ENCODE measurements at regions not wholly inside any gene's neighbourhood (a gene's known extent, or its start where the extent isn't known, plus 50 kb on each side); places are given as distances from the start of the nearest gene placed in this dataset.

- intact Hi-C loops (cut with DNase I) = no loop called here
- DNase-seq (ENCODE audit: low spot score) = no peak
Measured at GRCh38 chr9:36760667-36761420, 188.1 kb downstream of the MELK start.

GRCh38 chr9:36762958-36763357 is 190.3 kb downstream of the MELK start:
- intact Hi-C loops (cut with DNase I) = no loop called here
- DNase-seq (ENCODE audit: low spot score) = no peak

DNA sequence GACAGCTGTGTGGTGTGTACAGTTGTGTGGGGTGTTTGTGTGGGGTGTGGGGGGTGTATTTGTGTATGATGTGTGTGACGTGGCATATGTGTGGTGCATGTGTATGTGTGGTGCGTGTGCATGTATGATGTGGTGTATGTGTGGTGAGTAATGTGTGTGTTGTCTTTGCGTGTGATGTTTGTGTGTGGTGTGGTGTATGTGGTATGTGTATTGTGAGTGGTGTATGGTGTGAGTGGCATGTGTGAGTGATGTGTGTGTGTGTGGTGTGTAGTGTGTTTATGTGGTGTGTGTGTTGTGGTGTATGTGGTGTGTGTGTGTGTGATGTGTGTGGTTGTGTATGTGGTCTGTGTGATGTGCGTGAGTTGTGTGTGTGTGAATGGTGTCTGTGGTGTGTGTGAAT is 191.1 kb downstream of the MELK start:
- intact Hi-C loops (cut with DNase I) = no loop called here
- no peak for DNase-seq (ENCODE audit: low spot score)

DNA sequence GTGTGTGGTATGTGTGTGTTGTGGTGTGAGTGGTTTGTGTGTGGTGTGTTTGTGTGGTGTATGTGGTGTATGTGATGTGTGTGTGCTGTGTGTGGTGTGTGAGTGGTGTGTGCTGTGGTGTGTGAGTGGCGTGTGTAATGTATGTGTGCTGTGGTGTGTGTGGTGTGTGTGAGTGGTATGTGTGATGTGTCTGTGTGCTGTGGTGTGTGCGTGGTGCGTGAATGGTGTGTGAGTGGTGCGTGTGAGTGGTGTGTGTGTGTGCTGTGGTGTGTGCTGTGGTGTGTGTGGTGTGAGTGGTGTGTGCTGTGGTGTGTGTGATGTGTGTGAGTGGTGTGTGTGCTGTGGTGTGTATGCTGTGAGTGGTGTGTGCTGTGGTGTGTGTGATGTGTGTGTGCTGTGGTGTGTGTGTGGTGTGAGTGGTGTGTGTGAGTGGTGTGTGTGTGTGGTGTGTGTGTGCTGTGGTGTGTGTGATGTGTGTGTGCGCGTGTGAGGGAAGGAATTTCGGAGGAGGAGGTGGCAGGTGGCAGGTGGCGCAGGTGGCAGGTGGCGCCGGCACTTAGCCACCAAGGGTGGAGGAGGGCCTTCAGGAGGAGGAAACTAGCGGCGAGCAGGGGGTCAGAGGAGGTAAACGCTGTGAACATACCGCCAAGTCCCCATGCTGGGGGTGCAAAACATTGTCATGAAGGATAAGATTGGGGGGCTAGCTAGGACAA is 191.8 kb downstream of the MELK start:
- intact Hi-C loops (cut with DNase I) = no loop called here
- DNase-seq (ENCODE audit: low spot score) = no peak

DNA sequence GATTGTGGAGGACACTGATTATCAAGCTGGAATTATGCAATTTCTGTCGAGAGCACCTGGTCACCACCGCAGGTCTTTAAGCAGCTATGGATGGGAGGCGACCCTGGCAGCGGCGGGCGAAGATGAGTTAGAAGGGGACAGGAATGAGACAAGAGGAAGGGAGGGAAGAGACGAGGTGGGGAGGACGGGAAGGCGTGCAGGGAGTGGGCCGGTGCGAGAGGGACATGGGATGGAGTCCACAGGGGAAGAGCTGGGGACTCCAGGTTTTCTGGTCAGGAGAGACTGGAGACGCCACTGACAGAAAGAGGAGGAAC is 192.3 kb downstream of the MELK start:
- no peak for DNase-seq (ENCODE audit: low spot score)
- intact Hi-C loops (cut with DNase I) = no loop called here

GRCh38 chr9:36765468-36766341 is 193.0 kb downstream of the MELK start:
- DNase-seq (ENCODE audit: low spot score) = peak; percentile 85
- intact Hi-C loops (cut with DNase I) = no loop called here

DNA sequence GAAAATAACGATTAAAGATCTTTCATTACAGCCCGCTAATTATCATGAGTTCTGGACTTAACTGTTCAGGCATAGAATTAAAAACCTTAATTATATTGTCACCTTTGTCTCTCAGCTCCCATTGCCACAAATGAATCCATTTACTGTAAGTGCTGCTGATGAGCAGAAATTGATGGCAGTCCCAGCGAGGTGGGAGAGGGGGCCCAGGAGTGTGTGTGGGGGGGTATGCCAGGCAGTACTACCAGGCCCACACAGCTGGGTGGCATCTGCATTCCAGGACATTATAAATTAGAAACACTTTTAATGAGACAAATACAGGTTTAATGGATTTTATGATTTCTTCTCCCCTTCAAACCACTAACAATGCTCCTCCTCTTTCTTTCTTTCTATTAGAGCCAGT is 196.0 kb downstream of the MELK start:
- DNase-seq (ENCODE audit: low spot score) = no peak
- intact Hi-C loops (cut with DNase I) = no loop called here

GRCh38 chr9:36770025-36770424 is 197.3 kb downstream of the MELK start:
- intact Hi-C loops (cut with DNase I) = no loop called here
- DNase-seq (ENCODE audit: low spot score) = no peak

DNA sequence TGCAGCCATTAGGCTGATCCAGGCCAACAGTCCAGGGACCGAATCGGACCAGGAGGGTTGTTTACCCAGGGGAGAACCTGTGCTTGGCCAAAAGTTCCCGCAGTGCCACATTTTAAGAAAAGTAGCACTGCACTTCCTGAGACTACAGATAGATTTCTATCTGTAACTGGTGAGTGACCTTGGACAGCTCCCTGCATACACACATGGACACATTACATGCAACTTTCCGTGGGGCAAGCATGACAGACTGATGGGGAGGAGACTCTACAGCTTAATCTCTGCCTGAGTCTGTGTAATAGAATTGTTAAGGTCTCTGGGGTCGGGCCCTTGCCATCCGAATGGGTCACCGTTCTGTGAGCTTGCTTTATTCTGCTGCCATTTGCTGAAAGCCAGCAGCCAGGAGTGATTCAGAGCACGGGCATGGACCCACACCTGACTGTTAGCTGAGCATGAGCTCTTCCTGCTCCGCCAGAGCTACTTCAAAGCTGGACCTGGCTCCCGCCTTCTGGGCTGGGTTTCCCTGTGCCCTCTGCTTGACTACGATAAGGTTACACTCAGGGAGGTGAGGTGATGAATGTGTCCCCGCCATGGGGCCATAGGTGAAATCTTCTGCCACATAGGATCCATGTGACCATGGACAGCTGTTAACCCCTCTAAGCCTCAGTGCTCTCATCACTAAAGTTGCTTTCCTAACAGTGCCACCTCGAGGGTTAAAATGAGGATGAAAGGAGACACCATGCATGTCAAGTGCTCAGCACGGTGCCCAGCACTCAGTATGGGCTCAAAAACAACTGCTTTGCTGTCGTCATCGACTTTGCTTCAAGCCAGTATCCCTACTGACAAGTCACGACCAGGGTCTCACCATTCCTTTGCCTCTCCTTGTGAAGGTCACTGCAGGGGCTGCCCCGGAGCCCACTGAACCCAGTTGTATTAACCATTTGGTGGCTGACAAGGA is 200.0 kb downstream of the MELK start:
- intact Hi-C loops (cut with DNase I) = no loop called here
- DNase-seq (ENCODE audit: low spot score) = no peak

GRCh38 chr9:36778682-36779081 is 206.0 kb downstream of the MELK start:
- intact Hi-C loops (cut with DNase I) = no loop called here
- DNase-seq (ENCODE audit: low spot score) = no peak

DNA sequence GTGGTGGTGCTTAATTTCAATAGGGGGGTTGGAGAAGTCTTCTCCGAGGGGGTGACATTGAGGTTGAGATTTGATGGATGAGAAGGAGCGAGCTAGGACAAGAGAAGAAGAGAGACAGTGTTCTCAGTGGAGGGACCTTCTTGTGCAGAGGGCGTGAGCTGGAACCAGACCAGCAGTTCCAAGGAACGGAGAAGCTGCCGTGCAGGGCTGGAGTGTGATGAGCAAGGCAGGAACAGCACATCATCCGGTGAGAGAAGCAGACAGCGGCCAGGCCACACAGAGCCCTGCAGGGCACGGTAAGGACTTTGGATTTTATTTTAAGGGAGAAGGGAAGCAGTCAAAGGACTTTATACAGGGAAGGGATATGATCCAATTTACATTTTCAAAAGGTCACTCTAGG is 206.9 kb downstream of the MELK start:
- intact Hi-C loops (cut with DNase I) = no loop called here
- no peak for DNase-seq (ENCODE audit: low spot score)

- intact Hi-C loops (cut with DNase I) = no loop called here
Measured at GRCh38 chr9:36780186-36780585, 207.5 kb downstream of the MELK start.

GRCh38 chr9:36781533-36781932 is 208.8 kb downstream of the MELK start:
- DNase-seq (ENCODE audit: low spot score) = no peak
- intact Hi-C loops (cut with DNase I) = no loop called here

More at GRCh38 chr9:36780186-36780585, 207.5 kb downstream of the MELK start:
- DNase-seq (ENCODE audit: low spot score) = no peak
